Natural killer cell (primary cell): ENCODE measurements at regions not wholly inside any gene's neighbourhood (a gene's known extent, or its start where the extent isn't known, plus 50 kb on each side); places are given as distances from the start of the nearest gene placed in this dataset.
"Not testable (repeated sequence)": the region's sequence is repeated elsewhere in the genome, so short reads cannot be mapped to it uniquely, and the experiment has no call there.

Experiments
- ATAC-seq, 3 donors: fragments of 150-1000 bp in 2 of 3; fragments of 200-7000 bp in 1 of 3; cut with Tn5 transposase; 1 replicate in 1 of 3; 2 replicates in 2 of 3; pipeline ENCODE4 v1.10.0; 2021; ENCODE audit warnings: mild to moderate bottlenecking in 2 of 3, moderate library complexity in 2 of 3
- DNase-seq, 2 donors: peaks; one replicate each; pipeline versions ENCODE4 v3.0.0 to v3.0.0-alpha.2; 2013 to 2021; ENCODE audit warnings: mixed read lengths in 1 of 2
- H3K27ac ChIP-seq: one replicate; pipeline ENCODE4 v1.5.1; 2013; ENCODE audit warnings: mild to moderate bottlenecking, low read length
- H3K27me3 ChIP-seq: one replicate; pipeline ENCODE4 v1.6.1; 2013; ENCODE audit warnings: low read length; ENCODE audit not compliant: control insufficient read depth, insufficient read depth
- H3K36me3 ChIP-seq: one replicate; pipeline ENCODE4 v1.6.1; 2013; ENCODE audit warnings: low read length; ENCODE audit not compliant: control insufficient read depth, insufficient read depth
- H3K4me1 ChIP-seq: one replicate; pipeline ENCODE4 v1.6.1; 2013; ENCODE audit warnings: low read length; ENCODE audit not compliant: control insufficient read depth, insufficient read depth
- H3K4me3 ChIP-seq: one replicate; pipeline ENCODE4 v1.5.1; 2013; ENCODE audit warnings: low read length
- H3K9me3 ChIP-seq: one replicate; pipeline ENCODE4 v1.6.1; 2013; ENCODE audit warnings: low read length; ENCODE audit not compliant: control insufficient read depth, insufficient read depth
- H3K27ac Mint-ChIP-seq, 2 donors: one replicate each; pipeline ENCODE4 v1.8.0; 2022; ENCODE audit warnings: mild to moderate bottlenecking in 2 of 2, mixed read lengths in 2 of 2, moderate library complexity in 1 of 2
- H3K27me3 Mint-ChIP-seq, 2 donors: one replicate each; pipeline ENCODE4 v1.8.0; 2022; ENCODE audit warnings: low read depth in 2 of 2, mixed read lengths in 2 of 2
- H3K36me3 Mint-ChIP-seq: one replicate; pipeline ENCODE4 v1.8.0; 2022; ENCODE audit warnings: mixed read lengths
- H3K4me1 Mint-ChIP-seq, 2 donors: one replicate each; pipeline ENCODE4 v1.8.0; 2022; ENCODE audit warnings: mixed read lengths in 2 of 2
- H3K4me3 Mint-ChIP-seq: one replicate; pipeline ENCODE4 v1.8.0; 2022; ENCODE audit warnings: mild to moderate bottlenecking, moderate library complexity, mixed read lengths
- H3K9me3 Mint-ChIP-seq, 2 donors: one replicate each; pipeline ENCODE4 v1.8.0; 2022; ENCODE audit warnings: mixed read lengths in 2 of 2
- CTCF ChIP-seq: fragments of 200-600 bp; IDR thresholded peaks from one replicate; pipeline ENCODE4 v1.8.0; 2022; ENCODE audit warnings: antibody characterized with exemption
- WGBS: methylation state at CpG from one replicate; pipeline ENCODE4 v1.1.7; 2013; ENCODE audit warnings: missing lambda C conversion rate; ENCODE audit not compliant: insufficient coverage; 5-methylcytosine and 5-hydroxymethylcytosine counted together
- intact Hi-C: fragments of 100-400 bp; cut with micrococcal nuclease; formaldehyde crosslinking; loops from one replicate; pipeline ENCODE4 v1.14.2; 2022

GRCh38 chr22:16534408-16535206 is 58.0 kb downstream of the CCT8L2 start:
- ATAC-seq, H3K36me3 Mint-ChIP-seq, H3K9me3 Mint-ChIP-seq, H3K36me3 ChIP-seq, DNase-seq, H3K27me3 Mint-ChIP-seq, H3K4me3 ChIP-seq, H3K4me3 Mint-ChIP-seq, H3K27me3 ChIP-seq, H3K9me3 ChIP-seq, H3K27ac Mint-ChIP-seq, H3K27ac ChIP-seq, intact Hi-C loops, H3K4me1 Mint-ChIP-seq, H3K4me1 ChIP-seq: not testable (repeated sequence)
- WGBS = 24% methylated on average over 2 of the region's 3 CpGs
- TF ChIP-seq CTCF = peak; percentile 12

- not testable (repeated sequence) for H3K36me3 Mint-ChIP-seq
- 82% methylated on average over 7 of the region's 7 CpGs for WGBS
Observed at GRCh38 chr22:16531666-16532065, 60.9 kb downstream of the CCT8L2 start.

GRCh38 chr22:16529331-16529730 is 63.3 kb downstream of the CCT8L2 start:
- intact Hi-C loops, H3K9me3 Mint-ChIP-seq, H3K4me3 ChIP-seq, H3K4me1 Mint-ChIP-seq, H3K27me3 ChIP-seq, H3K27ac Mint-ChIP-seq, H3K27me3 Mint-ChIP-seq, H3K4me3 Mint-ChIP-seq, DNase-seq, H3K36me3 Mint-ChIP-seq, H3K36me3 ChIP-seq, ATAC-seq, H3K4me1 ChIP-seq, H3K27ac ChIP-seq, H3K9me3 ChIP-seq: not testable (repeated sequence)
- 91% methylated on average over 2 of the region's 2 CpGs for WGBS

More at GRCh38 chr22:16531666-16532065, 60.9 kb downstream of the CCT8L2 start:
- H3K4me1 Mint-ChIP-seq, H3K4me3 ChIP-seq, H3K4me1 ChIP-seq, H3K36me3 ChIP-seq, intact Hi-C loops, H3K27me3 Mint-ChIP-seq, H3K27ac ChIP-seq, DNase-seq, H3K27ac Mint-ChIP-seq, H3K27me3 ChIP-seq, ATAC-seq, H3K4me3 Mint-ChIP-seq, H3K9me3 ChIP-seq, H3K9me3 Mint-ChIP-seq: not testable (repeated sequence)

GRCh38 chr22:16527753-16528152 is 64.9 kb downstream of the CCT8L2 start:
- DNase-seq, H3K9me3 ChIP-seq, H3K27ac ChIP-seq, H3K4me1 Mint-ChIP-seq, H3K27me3 Mint-ChIP-seq, H3K27ac Mint-ChIP-seq, H3K4me1 ChIP-seq, H3K4me3 Mint-ChIP-seq, ATAC-seq, H3K4me3 ChIP-seq, H3K36me3 ChIP-seq, H3K27me3 ChIP-seq, H3K36me3 Mint-ChIP-seq, intact Hi-C loops, H3K9me3 Mint-ChIP-seq: not testable (repeated sequence)
- WGBS = 92% methylated on average over 2 of the region's 2 CpGs

GRCh38 chr22:16526891-16527290 is 65.7 kb downstream of the CCT8L2 start:
- H3K36me3 Mint-ChIP-seq, ATAC-seq, H3K27ac ChIP-seq, H3K36me3 ChIP-seq, H3K27me3 ChIP-seq, H3K27ac Mint-ChIP-seq, H3K4me1 Mint-ChIP-seq, intact Hi-C loops, H3K4me3 Mint-ChIP-seq, H3K9me3 Mint-ChIP-seq, H3K9me3 ChIP-seq, H3K27me3 Mint-ChIP-seq, H3K4me3 ChIP-seq, DNase-seq, H3K4me1 ChIP-seq: not testable (repeated sequence)
- 87% methylated on average over 11 of the region's 12 CpGs for WGBS
